OCI-M2 (cell line): ENCODE measurements at regions not wholly inside any gene's neighbourhood (a gene's known extent, or its start where the extent isn't known, plus 50 kb on each side); places are given as distances from the start of the nearest gene placed in this dataset.
"Not testable (repeated sequence)": the region's sequence is repeated elsewhere in the genome, so short reads cannot be mapped to it uniquely, and the experiment has no call there.

ENCODE experiments used
- DNase-seq: peaks from one replicate; lab custom pipeline; 2025; ENCODE audit not compliant: unreplicated experiment; lab: John Stamatoyannopoulos, UW

- peak; percentile 42 for DNase-seq
Observed at GRCh38 chr4:105022811-105023667, 123.6 kb upstream of the TET2 start.

GRCh38 chr4:105023668-105024055 lies 123.0 kb upstream of the TET2 start:
- DNase-seq, result no peak

- DNase-seq, result no peak
Observed at GRCh38 chr4:105025263-105026017, 121.2 kb upstream of the TET2 start.

- DNase-seq, result no peak
Observed at GRCh38 chr4:105036991-105037390, 109.7 kb upstream of the TET2 start.

- DNase-seq, result no peak
Observed at GRCh38 chr4:105042451-105042850, 104.2 kb upstream of the TET2 start.

- DNase-seq, result no peak
Observed at GRCh38 chr4:105050896-105051295, 95.8 kb upstream of the TET2 start.

- no peak for DNase-seq
Observed at GRCh38 chr4:105057370-105058105, 89.1 kb upstream of the TET2 start.

GRCh38 chr4:105058177-105058812 lies 88.4 kb upstream of the TET2 start:
- DNase-seq, result no peak

GRCh38 chr4:105059337-105059736 lies 87.3 kb upstream of the TET2 start:
- no peak for DNase-seq

GRCh38 chr4:105060628-105061027 lies 86.0 kb upstream of the TET2 start:
- DNase-seq, result no peak

GRCh38 chr4:105061136-105061696 lies 85.5 kb upstream of the TET2 start:
- DNase-seq, result peak; percentile 14

GRCh38 chr4:105061731-105062130 lies 84.9 kb upstream of the TET2 start:
- no peak for DNase-seq

- no peak for DNase-seq
Observed at GRCh38 chr4:105066401-105066800, 80.3 kb upstream of the TET2 start.

- DNase-seq, result no peak
Observed at GRCh38 chr4:105067431-105067830, 79.2 kb upstream of the TET2 start.

- no peak for DNase-seq
Observed at GRCh38 chr4:105067946-105068345, 78.7 kb upstream of the TET2 start.

GRCh38 chr4:105068516-105068915 lies 78.2 kb upstream of the TET2 start:
- DNase-seq, result no peak

GRCh38 chr4:105072095-105072494 lies 74.6 kb upstream of the TET2 start:
- DNase-seq, result not testable (repeated sequence)

GRCh38 chr4:105074097-105074496 lies 72.6 kb upstream of the TET2 start:
- DNase-seq, result no peak

- no peak for DNase-seq
Observed at GRCh38 chr4:105075045-105075444, 71.6 kb upstream of the TET2 start.

- DNase-seq, result no peak
Observed at GRCh38 chr4:105088110-105088879, 58.4 kb upstream of the TET2 start.
